Stomach (tissue), 4 donors: ENCODE measurements at regions not wholly inside any gene's neighbourhood (a gene's known extent, or its start where the extent isn't known, plus 50 kb on each side); places are given as distances from the start of the nearest gene placed in this dataset.

Experiments used
- CTCF ChIP-seq, 7 experiments: fragments of 450-650 bp in 4 of 7; fragments of 200-600 bp in 3 of 7; sonication (generic) in 3 of 7; IDR thresholded peaks; one replicate each; pipeline ENCODE4 v1.5.1; 2016 to 2019; ENCODE audit warnings: antibody characterized with exemption in 7 of 7, control low read depth in 2 of 7, mild to moderate bottlenecking in 1 of 7
- POLR2A ChIP-seq, 4 donors: fragments of 450-650 bp; IDR thresholded peaks; one replicate each; pipeline ENCODE4 v1.6.1; 2016; ENCODE audit warnings: antibody characterized with exemption in 4 of 4, control low read depth in 2 of 4, mild to moderate bottlenecking in 1 of 4, moderate library complexity in 1 of 4

- TF ChIP-seq CTCF (IDR thresholded peaks at IDR 0.05) (no peak), POLR2A (IDR thresholded peaks at IDR 0.05) (no peak)
These were observed 316.1 kb downstream of the GALC start for GRCh38 chr14:87676814-87677437.
